ENCODE measurements at regions not wholly inside any gene's neighbourhood (a gene's known extent, or its start where the extent isn't known, plus 50 kb on each side); places are given as distances from the start of the nearest gene placed in this dataset.

GRCh38 chr10:55470840-55471239, 669.8 kb upstream of the PCDH15 start:
- no peaks in the 10 kb centered on the region for H3K9me3 ChIP-seq (ENCODE audit: control insufficient read depth, low read length)
- H3K27me3 ChIP-seq (ENCODE audit: control insufficient read depth, insufficient read depth, low read length) = no peaks in the 10 kb centered on the region
- H3K4me1 ChIP-seq (ENCODE audit: control insufficient read depth, insufficient read depth, low read length) = no peaks in the 10 kb centered on the region
- no peaks in the 10 kb centered on the region for H3K36me3 ChIP-seq (ENCODE audit: control insufficient read depth, insufficient read depth, low read length)
- no peak overlapping the region for H3K9ac ChIP-seq (ENCODE audit: low read length)
- no peak overlapping the region for H3K4me3 ChIP-seq (ENCODE audit: low read length)

GRCh38 chr10:55466806-55467504, 665.9 kb upstream of the PCDH15 start:
- Histone ChIP-seq H3K4me1 (ENCODE audit: control insufficient read depth, insufficient read depth, low read length) (no peaks in the 10 kb centered on the region), H3K4me3 (ENCODE audit: low read length) (no peak overlapping the region), H3K9me3 (ENCODE audit: control insufficient read depth, low read length) (no peaks in the 10 kb centered on the region), H3K27me3 (ENCODE audit: control insufficient read depth, insufficient read depth, low read length) (no peaks in the 10 kb centered on the region), H3K9ac (ENCODE audit: low read length) (no peak overlapping the region), H3K36me3 (ENCODE audit: control insufficient read depth, insufficient read depth, low read length) (no peaks in the 10 kb centered on the region)

- no peaks in the 10 kb centered on the region for H3K9me3 ChIP-seq (ENCODE audit: control insufficient read depth, low read length)
- no peaks in the 10 kb centered on the region for H3K27me3 ChIP-seq (ENCODE audit: control insufficient read depth, insufficient read depth, low read length)
- no peaks in the 10 kb centered on the region for H3K36me3 ChIP-seq (ENCODE audit: control insufficient read depth, insufficient read depth, low read length)
- no peak overlapping the region for H3K9ac ChIP-seq (ENCODE audit: low read length)
- H3K4me3 ChIP-seq (ENCODE audit: low read length) = no peak overlapping the region
- no peaks in the 10 kb centered on the region for H3K4me1 ChIP-seq (ENCODE audit: control insufficient read depth, insufficient read depth, low read length)
Observed at GRCh38 chr10:55464083-55464482, 663.1 kb upstream of the PCDH15 start.

- Histone ChIP-seq H3K4me3 (ENCODE audit: low read length) (no peak overlapping the region), H3K9me3 (ENCODE audit: control insufficient read depth, low read length) (no peaks in the 10 kb centered on the region), H3K4me1 (ENCODE audit: control insufficient read depth, insufficient read depth, low read length) (no peaks in the 10 kb centered on the region), H3K9ac (ENCODE audit: low read length) (no peak overlapping the region), H3K27me3 (ENCODE audit: control insufficient read depth, insufficient read depth, low read length) (no peaks in the 10 kb centered on the region), H3K36me3 (ENCODE audit: control insufficient read depth, insufficient read depth, low read length) (no peaks in the 10 kb centered on the region)
Observed at GRCh38 chr10:55460008-55460407, 659.0 kb upstream of the PCDH15 start.

- Histone ChIP-seq H3K9ac (ENCODE audit: low read length) (no peak overlapping the region), H3K27me3 (ENCODE audit: control insufficient read depth, insufficient read depth, low read length) (no peaks in the 10 kb centered on the region), H3K36me3 (ENCODE audit: control insufficient read depth, insufficient read depth, low read length) (no peaks in the 10 kb centered on the region), H3K4me3 (ENCODE audit: low read length) (no peak overlapping the region), H3K9me3 (ENCODE audit: control insufficient read depth, low read length) (no peaks in the 10 kb centered on the region), H3K4me1 (ENCODE audit: control insufficient read depth, insufficient read depth, low read length) (no peaks in the 10 kb centered on the region)
Observed at GRCh38 chr10:55449981-55450380, 649.0 kb upstream of the PCDH15 start.

- no peak overlapping the region for H3K9ac ChIP-seq (ENCODE audit: low read length)
- H3K4me3 ChIP-seq (ENCODE audit: low read length) = no peak overlapping the region
- H3K9me3 ChIP-seq (ENCODE audit: control insufficient read depth, low read length) = no peaks in the 10 kb centered on the region
- H3K36me3 ChIP-seq (ENCODE audit: control insufficient read depth, insufficient read depth, low read length) = no peaks in the 10 kb centered on the region
- H3K4me1 ChIP-seq (ENCODE audit: control insufficient read depth, insufficient read depth, low read length) = no peaks in the 10 kb centered on the region
- H3K27me3 ChIP-seq (ENCODE audit: control insufficient read depth, insufficient read depth, low read length) = no peaks in the 10 kb centered on the region
Observed at GRCh38 chr10:55446441-55447002, 645.5 kb upstream of the PCDH15 start.

- H3K4me1 ChIP-seq (ENCODE audit: control insufficient read depth, insufficient read depth, low read length) = no peaks in the 10 kb centered on the region
- no peaks in the 10 kb centered on the region for H3K27me3 ChIP-seq (ENCODE audit: control insufficient read depth, insufficient read depth, low read length)
- no peaks in the 10 kb centered on the region for H3K36me3 ChIP-seq (ENCODE audit: control insufficient read depth, insufficient read depth, low read length)
- no peak overlapping the region for H3K4me3 ChIP-seq (ENCODE audit: low read length)
- no peaks in the 10 kb centered on the region for H3K9me3 ChIP-seq (ENCODE audit: control insufficient read depth, low read length)
- H3K9ac ChIP-seq (ENCODE audit: low read length) = no peak overlapping the region
Observed at GRCh38 chr10:55441777-55442176, 640.7 kb upstream of the PCDH15 start.

GRCh38 chr10:55426138-55426537, 625.1 kb upstream of the PCDH15 start:
- no peaks in the 10 kb centered on the region for H3K9me3 ChIP-seq (ENCODE audit: control insufficient read depth, low read length)
- H3K4me3 ChIP-seq (ENCODE audit: low read length) = no peak overlapping the region
- H3K27me3 ChIP-seq (ENCODE audit: control insufficient read depth, insufficient read depth, low read length) = no peaks in the 10 kb centered on the region
- no peak overlapping the region for H3K9ac ChIP-seq (ENCODE audit: low read length)
- H3K36me3 ChIP-seq (ENCODE audit: control insufficient read depth, insufficient read depth, low read length) = no peaks in the 10 kb centered on the region
- H3K4me1 ChIP-seq (ENCODE audit: control insufficient read depth, insufficient read depth, low read length) = no peaks in the 10 kb centered on the region

GRCh38 chr10:55410415-55410885, 609.4 kb upstream of the PCDH15 start:
- Histone ChIP-seq H3K36me3 (ENCODE audit: control insufficient read depth, insufficient read depth, low read length) (no peaks in the 10 kb centered on the region), H3K9me3 (ENCODE audit: control insufficient read depth, low read length) (no peaks in the 10 kb centered on the region), H3K27me3 (ENCODE audit: control insufficient read depth, insufficient read depth, low read length) (no peaks in the 10 kb centered on the region), H3K4me3 (ENCODE audit: low read length) (no peak overlapping the region), H3K9ac (ENCODE audit: low read length) (no peak overlapping the region), H3K4me1 (ENCODE audit: control insufficient read depth, insufficient read depth, low read length) (no peaks in the 10 kb centered on the region)

GRCh38 chr10:55404094-55404493, 603.1 kb upstream of the PCDH15 start:
- no peaks in the 10 kb centered on the region for H3K9me3 ChIP-seq (ENCODE audit: control insufficient read depth, low read length)
- H3K27me3 ChIP-seq (ENCODE audit: control insufficient read depth, insufficient read depth, low read length) = no peaks in the 10 kb centered on the region
- no peak overlapping the region for H3K9ac ChIP-seq (ENCODE audit: low read length)
- H3K4me3 ChIP-seq (ENCODE audit: low read length) = no peak overlapping the region
- no peaks in the 10 kb centered on the region for H3K36me3 ChIP-seq (ENCODE audit: control insufficient read depth, insufficient read depth, low read length)
- H3K4me1 ChIP-seq (ENCODE audit: control insufficient read depth, insufficient read depth, low read length) = no peaks in the 10 kb centered on the region

- H3K9ac ChIP-seq (ENCODE audit: low read length) = no peak overlapping the region
- H3K4me3 ChIP-seq (ENCODE audit: low read length) = no peak overlapping the region
- no peaks in the 10 kb centered on the region for H3K36me3 ChIP-seq (ENCODE audit: control insufficient read depth, insufficient read depth, low read length)
- H3K9me3 ChIP-seq (ENCODE audit: control insufficient read depth, low read length) = no peaks in the 10 kb centered on the region
- H3K4me1 ChIP-seq (ENCODE audit: control insufficient read depth, insufficient read depth, low read length) = no peaks in the 10 kb centered on the region
- no peaks in the 10 kb centered on the region for H3K27me3 ChIP-seq (ENCODE audit: control insufficient read depth, insufficient read depth, low read length)
Observed at GRCh38 chr10:55400075-55400849, 599.2 kb upstream of the PCDH15 start.

GRCh38 chr10:55398497-55398882, 597.5 kb upstream of the PCDH15 start:
- Histone ChIP-seq H3K9me3 (ENCODE audit: control insufficient read depth, low read length) (no peaks in the 10 kb centered on the region), H3K4me1 (ENCODE audit: control insufficient read depth, insufficient read depth, low read length) (no peaks in the 10 kb centered on the region), H3K27me3 (ENCODE audit: control insufficient read depth, insufficient read depth, low read length) (no peaks in the 10 kb centered on the region), H3K36me3 (ENCODE audit: control insufficient read depth, insufficient read depth, low read length) (no peaks in the 10 kb centered on the region), H3K9ac (ENCODE audit: low read length) (no peak overlapping the region), H3K4me3 (ENCODE audit: low read length) (no peak overlapping the region)
